GM20000 (cell line): ENCODE measurements at regions not wholly inside any gene's neighbourhood (a gene's known extent, or its start where the extent isn't known, plus 50 kb on each side); places are given as distances from the start of the nearest gene placed in this dataset.

ENCODE experiments used
- DNase-seq: peaks from one replicate; pipeline ENCODE4 v3.0.0; 2012; ENCODE audit warnings: low spot score
- TF ChIP-seq, protein P1 (sequence below): IDR thresholded peaks from 2 replicates; pipeline ENCODE4 v1.5.1; 2012; ENCODE audit warnings: mild to moderate bottlenecking, control low read depth; ENCODE audit errors: extremely low read depth, missing control alignments

DNA sequence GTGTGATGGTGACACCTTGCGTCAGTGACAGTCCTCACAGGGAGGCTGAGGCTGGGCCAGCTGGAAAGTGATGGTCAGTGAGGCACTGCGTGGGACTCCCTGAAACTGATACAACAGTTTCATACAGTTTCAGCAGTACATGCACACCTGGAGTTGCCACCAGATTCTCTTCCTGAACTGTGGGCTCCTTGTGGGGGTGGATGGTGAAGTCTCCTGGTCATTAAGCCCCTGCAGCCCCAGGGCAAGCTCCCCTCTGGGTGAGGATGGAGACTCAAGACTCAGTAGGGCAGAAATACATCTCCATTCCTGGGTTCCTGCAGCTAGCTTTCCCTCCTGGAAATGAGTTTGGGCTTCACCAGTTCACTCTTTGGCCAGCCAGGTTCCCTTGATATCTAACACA is 392.7 kb downstream of the UQCRFS1 start:
- DNase-seq: no peak
- TF ChIP-seq, protein P1, sequence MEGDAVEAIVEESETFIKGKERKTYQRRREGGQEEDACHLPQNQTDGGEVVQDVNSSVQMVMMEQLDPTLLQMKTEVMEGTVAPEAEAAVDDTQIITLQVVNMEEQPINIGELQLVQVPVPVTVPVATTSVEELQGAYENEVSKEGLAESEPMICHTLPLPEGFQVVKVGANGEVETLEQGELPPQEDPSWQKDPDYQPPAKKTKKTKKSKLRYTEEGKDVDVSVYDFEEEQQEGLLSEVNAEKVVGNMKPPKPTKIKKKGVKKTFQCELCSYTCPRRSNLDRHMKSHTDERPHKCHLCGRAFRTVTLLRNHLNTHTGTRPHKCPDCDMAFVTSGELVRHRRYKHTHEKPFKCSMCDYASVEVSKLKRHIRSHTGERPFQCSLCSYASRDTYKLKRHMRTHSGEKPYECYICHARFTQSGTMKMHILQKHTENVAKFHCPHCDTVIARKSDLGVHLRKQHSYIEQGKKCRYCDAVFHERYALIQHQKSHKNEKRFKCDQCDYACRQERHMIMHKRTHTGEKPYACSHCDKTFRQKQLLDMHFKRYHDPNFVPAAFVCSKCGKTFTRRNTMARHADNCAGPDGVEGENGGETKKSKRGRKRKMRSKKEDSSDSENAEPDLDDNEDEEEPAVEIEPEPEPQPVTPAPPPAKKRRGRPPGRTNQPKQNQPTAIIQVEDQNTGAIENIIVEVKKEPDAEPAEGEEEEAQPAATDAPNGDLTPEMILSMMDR: no peak

- TF ChIP-seq, protein P1: no peak
- no peak for DNase-seq
Measured at GRCh38 chr19:28815257-28815656, 397.7 kb downstream of the UQCRFS1 start.

DNA sequence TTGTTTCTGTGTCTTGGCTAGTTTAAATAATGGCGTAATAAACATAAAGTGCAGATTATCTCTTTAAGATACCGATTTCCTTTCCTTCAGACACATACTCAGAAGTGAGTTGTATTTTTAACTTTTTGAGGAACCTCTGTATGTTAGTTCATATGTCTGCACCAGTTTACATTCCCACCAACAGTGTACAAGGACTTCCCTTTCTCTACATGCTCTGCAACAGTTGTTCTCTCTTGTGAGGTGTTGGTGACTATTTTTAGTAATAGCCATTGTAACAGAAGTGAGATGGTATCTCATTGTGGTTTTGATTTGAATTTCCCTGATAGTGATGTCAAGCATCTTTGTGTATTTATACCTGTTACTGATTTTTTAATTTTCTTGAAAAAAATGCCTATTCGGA is 418.6 kb downstream of the UQCRFS1 start:
- TF ChIP-seq, protein P1: no peak

GRCh38 chr19:28793391-28794168 is 419.4 kb downstream of the UQCRFS1 start:
- TF ChIP-seq, protein P1: no peak

More for the DNA sequence above, 418.6 kb downstream of the UQCRFS1 start:
- DNase-seq: no peak

GRCh38 chr19:28785971-28786370 is 427.0 kb downstream of the UQCRFS1 start:
- TF ChIP-seq, protein P1: no peak
- DNase-seq: no peak

More at GRCh38 chr19:28793391-28794168, 419.4 kb downstream of the UQCRFS1 start:
- peak; percentile 25 for DNase-seq

DNA sequence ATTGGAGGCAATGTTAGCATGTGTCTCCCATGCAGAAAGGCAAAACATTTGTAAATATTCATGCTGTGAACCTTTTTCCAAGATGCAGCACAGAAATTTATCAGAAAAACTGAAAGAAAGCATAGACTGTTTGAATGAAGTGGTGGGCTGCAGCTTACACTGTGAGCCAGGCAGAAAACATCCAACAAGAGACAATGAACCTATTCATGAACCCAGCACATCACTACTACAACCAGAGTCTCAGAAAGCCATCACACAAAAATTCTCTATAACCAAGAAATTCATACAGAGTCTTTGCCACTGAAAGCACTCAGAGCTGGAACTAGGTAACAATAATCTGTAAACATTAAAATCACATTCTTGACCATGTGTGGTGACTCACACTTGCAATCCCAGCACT is 448.9 kb downstream of the UQCRFS1 start:
- TF ChIP-seq, protein P1: no peak

GRCh38 chr19:28746478-28746877 is 466.5 kb downstream of the UQCRFS1 start:
- no peak for DNase-seq

More for the DNA sequence above, 448.9 kb downstream of the UQCRFS1 start:
- DNase-seq: no peak

More at GRCh38 chr19:28746478-28746877, 466.5 kb downstream of the UQCRFS1 start:
- TF ChIP-seq, protein P1: no peak
